Upper lobe of left lung (tissue), 4 donors: ENCODE measurements at regions not wholly inside any gene's neighbourhood (a gene's known extent, or its start where the extent isn't known, plus 50 kb on each side); places are given as distances from the start of the nearest gene placed in this dataset.

Experiments used
- POLR2A ChIP-seq, 4 donors: fragments of 450-650 bp; IDR thresholded peaks; one replicate each; pipeline ENCODE4 v1.5.1; 2016 to 2017; ENCODE audit warnings: antibody characterized with exemption in 4 of 4, mild to moderate bottlenecking in 2 of 4
- TF ChIP-seq, protein P1 (sequence below), 6 experiments: fragments of 450-650 bp in 4 of 6; fragments of 200-600 bp in 2 of 6; sonication (generic) in 2 of 6; IDR thresholded peaks; one replicate each; pipeline ENCODE4 v1.5.1; 2016 to 2019; ENCODE audit warnings: antibody characterized with exemption in 6 of 6

DNA sequence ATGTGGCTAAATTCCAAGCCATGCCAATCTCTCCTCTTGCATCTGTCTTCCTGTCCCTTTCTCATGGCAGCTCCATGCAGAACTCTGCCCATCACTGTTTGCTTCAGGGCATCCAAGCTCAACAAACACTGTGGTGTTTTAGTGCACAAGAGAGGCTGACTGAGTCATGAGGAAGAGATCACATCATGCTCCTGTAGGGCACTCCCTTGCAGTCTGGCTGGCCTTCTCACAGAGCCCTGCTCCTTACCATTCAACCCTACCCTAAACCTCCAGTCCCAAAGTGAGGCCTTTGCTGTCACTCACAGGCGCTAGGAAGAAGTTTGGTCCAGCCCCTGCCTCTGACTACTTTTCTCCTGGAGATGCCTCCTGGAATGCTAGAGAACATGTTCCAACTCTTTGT lies 194.0 kb downstream of the LRATD1 start:
- no peak for TF ChIP-seq POLR2A (IDR thresholded peaks at IDR 0.05)
- TF ChIP-seq, protein P1, sequence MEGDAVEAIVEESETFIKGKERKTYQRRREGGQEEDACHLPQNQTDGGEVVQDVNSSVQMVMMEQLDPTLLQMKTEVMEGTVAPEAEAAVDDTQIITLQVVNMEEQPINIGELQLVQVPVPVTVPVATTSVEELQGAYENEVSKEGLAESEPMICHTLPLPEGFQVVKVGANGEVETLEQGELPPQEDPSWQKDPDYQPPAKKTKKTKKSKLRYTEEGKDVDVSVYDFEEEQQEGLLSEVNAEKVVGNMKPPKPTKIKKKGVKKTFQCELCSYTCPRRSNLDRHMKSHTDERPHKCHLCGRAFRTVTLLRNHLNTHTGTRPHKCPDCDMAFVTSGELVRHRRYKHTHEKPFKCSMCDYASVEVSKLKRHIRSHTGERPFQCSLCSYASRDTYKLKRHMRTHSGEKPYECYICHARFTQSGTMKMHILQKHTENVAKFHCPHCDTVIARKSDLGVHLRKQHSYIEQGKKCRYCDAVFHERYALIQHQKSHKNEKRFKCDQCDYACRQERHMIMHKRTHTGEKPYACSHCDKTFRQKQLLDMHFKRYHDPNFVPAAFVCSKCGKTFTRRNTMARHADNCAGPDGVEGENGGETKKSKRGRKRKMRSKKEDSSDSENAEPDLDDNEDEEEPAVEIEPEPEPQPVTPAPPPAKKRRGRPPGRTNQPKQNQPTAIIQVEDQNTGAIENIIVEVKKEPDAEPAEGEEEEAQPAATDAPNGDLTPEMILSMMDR (IDR thresholded peaks at IDR 0.05): no peak
